GM12878 (cell line): ENCODE measurements at regions not wholly inside any gene's neighbourhood (a gene's known extent, or its start where the extent isn't known, plus 50 kb on each side); places are given as distances from the start of the nearest gene placed in this dataset.

ENCODE experiments used
- ATAC-seq: fragments of 200-7000 bp; cut with Tn5 transposase; 3 replicates; pipeline ENCODE4 v1.9.1; 2020; ENCODE audit warnings: mild to moderate bottlenecking, moderate library complexity
- BruUV-seq: library from RNA; stranded (reverse); fragments of 400-500 nt; replicated peaks from 2 replicates; lab custom pipeline; 2021; lab: Mats Ljungman, UMichigan
- CTCF ChIA-PET: fragments of 300-600 bp; sonication (Branson Sonifier 250); formaldehyde crosslinking; extraction: SDS; loops from one replicate; lab custom pipeline; 2021; ENCODE audit warnings: inconsistent platforms; lab: Yijun Ruan, JAX
- POLR2A ChIA-PET: fragments of 350-600 bp; formaldehyde crosslinking; extraction: SDS; loops from one replicate; lab custom pipeline; 2021; ENCODE audit warnings: inconsistent platforms; lab: Charles Lee
- RAD21 ChIA-PET: fragments of 300-600 bp; sonication (Branson Sonifier 250); formaldehyde crosslinking; loops from one replicate; lab custom pipeline; 2023; ENCODE audit warnings: antibody characterized with exemption; ENCODE audit not compliant: unreplicated experiment; lab: Charles Lee
- SMC1A ChIA-PET: fragments of 300-600 bp; sonication (Branson Sonifier 250); formaldehyde crosslinking; loops from one replicate; lab custom pipeline; 2023; ENCODE audit not compliant: unreplicated experiment, uncharacterized antibody; lab: Charles Lee
- DNase-seq: peaks from one replicate; pipeline ENCODE4 v3.0.0-alpha.2; 2011; ENCODE audit warnings: low read depth, low spot score
- FAIRE-seq: peaks from 3 replicates; lab custom pipeline; 2011; peaks lifted over from hg19 to GRCh38; lab: Jason Lieb, UNC
- H2AFZ ChIP-seq: 2 replicates; pipeline ENCODE4 v1.6.0; 2011; ENCODE audit warnings: low read depth, low read length, control low read depth; ENCODE audit not compliant: control insufficient read depth
- H3K27ac ChIP-seq: 2 replicates; pipeline ENCODE4 v1.5.1; 2011; ENCODE audit warnings: control low read depth; ENCODE audit not compliant: control insufficient read depth, insufficient read depth
- H3K27me3 ChIP-seq, 2 experiments: replicated peaks in 1 of 2; 2 replicates each; pipeline versions ENCODE4 v1.6.0 to v1.6.1; 2011; ENCODE audit warnings: low read length in 1 of 2; ENCODE audit not compliant: control insufficient read depth in 2 of 2, insufficient read depth in 2 of 2
- H3K36me3 ChIP-seq, 2 experiments: 2 replicates each; pipeline ENCODE4 v1.5.1; 2011; ENCODE audit warnings: low read length in 1 of 2; ENCODE audit not compliant: control insufficient read depth in 2 of 2, insufficient read depth in 2 of 2
- H3K4me1 ChIP-seq: 2 replicates; pipeline ENCODE4 v1.6.1; 2011; ENCODE audit warnings: mild to moderate bottlenecking, low read length, moderate library complexity, mixed read lengths; ENCODE audit not compliant: control insufficient read depth, insufficient read depth
- H3K4me2 ChIP-seq: 2 replicates; pipeline ENCODE4 v1.6.0; 2011; ENCODE audit warnings: control low read depth; ENCODE audit not compliant: control insufficient read depth, insufficient read depth
- H3K4me3 ChIP-seq: fragments of 200-600 bp; sonication (generic); 2 replicates; pipeline ENCODE4 v1.5.1; 2016
- H3K79me2 ChIP-seq: 2 replicates; pipeline ENCODE4 v1.6.0; 2011; ENCODE audit warnings: low read length; ENCODE audit not compliant: control insufficient read depth, insufficient read depth
- H3K9ac ChIP-seq: 2 replicates; pipeline ENCODE4 v1.8.0; 2011; ENCODE audit warnings: low read length, control low read depth, mixed read lengths; ENCODE audit not compliant: control insufficient read depth, insufficient read depth
- H3K9me3 ChIP-seq: replicated peaks from 3 replicates; pipeline ENCODE4 v1.5.1; 2011; ENCODE audit warnings: mild to moderate bottlenecking, low read length; ENCODE audit not compliant: control insufficient read depth, insufficient read depth
- H4K20me1 ChIP-seq: 2 replicates; pipeline ENCODE4 v1.6.0; 2011; ENCODE audit not compliant: control insufficient read depth, insufficient read depth
- BACH1 ChIP-seq: fragments of 450-650 bp; IDR thresholded peaks from 2 replicates; pipeline ENCODE4 v1.6.1; 2017; ENCODE audit warnings: mild to moderate bottlenecking, borderline replicate concordance
- CEBPB ChIP-seq, 2 experiments: fragments of 150-350 bp in 1 of 2; IDR thresholded peaks; 2 replicates each; pipeline ENCODE4 v1.6.1; 2012 to 2014; ENCODE audit warnings: low read depth in 2 of 2, low read length in 2 of 2, borderline replicate concordance in 1 of 2, inconsistent platforms in 1 of 2
- CHD1 ChIP-seq: IDR thresholded peaks from 2 replicates; pipeline ENCODE4 v1.6.1; 2012; ENCODE audit warnings: low read depth, low read length, improper control_type of control experiment
- ESRRA ChIP-seq: IDR thresholded peaks from 2 replicates; pipeline ENCODE4 v1.6.1; 2012; ENCODE audit warnings: mild to moderate bottlenecking, low read length, improper control_type of control experiment
- NR2C1 ChIP-seq: fragments of 450-650 bp; IDR thresholded peaks from 2 replicates; pipeline ENCODE4 v1.6.1; 2017; ENCODE audit warnings: antibody characterized with exemption, mild to moderate bottlenecking, moderate library complexity
- PML ChIP-seq: IDR thresholded peaks from 2 replicates; pipeline ENCODE4 v1.6.1; 2012; ENCODE audit warnings: low read length, inconsistent platforms
- POLR2AphosphoS5 ChIP-seq: IDR thresholded peaks from 2 replicates; pipeline ENCODE4 v1.6.1; 2011; ENCODE audit warnings: mild to moderate bottlenecking, low read length, inconsistent platforms
- SMAD1 ChIP-seq: fragments of 450-650 bp; IDR thresholded peaks from 2 replicates; pipeline ENCODE4 v1.6.1; 2018; ENCODE audit warnings: mild to moderate bottlenecking, low read depth; ENCODE audit not compliant: partially characterized antibody
- SREBF1 ChIP-seq: IDR thresholded peaks from 2 replicates; pipeline ENCODE4 v1.6.1; 2012; ENCODE audit warnings: mild to moderate bottlenecking, low read length
- TBL1XR1 ChIP-seq: IDR thresholded peaks from 2 replicates; pipeline ENCODE4 v1.6.1; 2012; ENCODE audit warnings: low read depth, low read length, improper control_type of control experiment
- TCF7 ChIP-seq: IDR thresholded peaks from 2 replicates; pipeline ENCODE4 v1.6.1; 2014; ENCODE audit warnings: antibody characterized with exemption, borderline replicate concordance
- YY1 ChIP-seq: IDR thresholded peaks from 2 replicates; pipeline ENCODE4 v1.6.1; 2011; ENCODE audit warnings: low read depth, mild to moderate bottlenecking, low read length
- ZSCAN29 ChIP-seq: fragments of 450-650 bp; IDR thresholded peaks from 2 replicates; pipeline ENCODE4 v1.6.1; 2017; ENCODE audit warnings: mild to moderate bottlenecking, moderate library complexity
- WGBS: methylation state at CpG from one replicate; pipeline ENCODE4 v1.1.6; 2016; ENCODE audit warnings: low lambda C conversion rate; ENCODE audit not compliant: insufficient replicate concordance, insufficient coverage; ENCODE audit errors: missing lambda C conversion rate; 5-methylcytosine and 5-hydroxymethylcytosine counted together
- in situ Hi-C: fragments of 300-500 bp; cut with MboI; formaldehyde crosslinking; loops from 9 replicates; pipeline ENCODE4 v1.14.3; 2018; ENCODE audit warnings: mixed read lengths
- intact Hi-C: fragments of 100-400 bp; cut with micrococcal nuclease; formaldehyde crosslinking; loops from one replicate; pipeline ENCODE4 v1.14.2; 2022; ENCODE audit not compliant: unreplicated experiment
- TF ChIP-seq, protein P1 (sequence below): fragments of 450-650 bp; conservative IDR thresholded peaks from 2 replicates; pipeline ENCODE4 v1.6.1; 2017; ENCODE audit warnings: mild to moderate bottlenecking, moderate library complexity
- TF ChIP-seq, protein P2 (sequence below): fragments of 450-650 bp; IDR thresholded peaks from 2 replicates; pipeline ENCODE4 v1.6.1; 2018; ENCODE audit warnings: borderline replicate concordance, mild to moderate bottlenecking; ENCODE audit not compliant: partially characterized antibody
- TF ChIP-seq, protein P3 (sequence below): IDR thresholded peaks from 2 replicates; pipeline ENCODE4 v1.6.1; 2011; ENCODE audit warnings: mild to moderate bottlenecking, low read depth, low read length, moderate library complexity; ENCODE audit not compliant: insufficient replicate concordance

GRCh38 chr18:75518007-75518406, 90.5 kb upstream of the SMIM21 start:
- Histone ChIP-seq H3K36me3 (no peaks in the 10 kb centered on the region), H3K9ac (no peak overlapping the region), H3K4me2 (no peak overlapping the region), H3K4me1 (no peaks in the 10 kb centered on the region), H3K27ac (no peak overlapping the region)
- DNase-seq (no peak), FAIRE-seq (no peak)
- POLR2A ChIA-PET = no interaction called here
- BruUV-seq = no TSS peak
- in situ Hi-C loops = no loop called here
- TF ChIP-seq YY1 (no peak), ESRRA (no peak), PML (no peak), CEBPB (IDR thresholded peaks at IDR 0.05; ENCODE audit: borderline replicate concordance in 1 of 2, low read depth in 2 of 2, low read length in 2 of 2) (no peak), BACH1 (no peak), SREBF1 (no peak), TCF7 (no peak), SMAD1 (no peak), NR2C1 (no peak), ZSCAN29 (no peak), POLR2AphosphoS5 (no peak), CHD1 (no peak), TBL1XR1 (no peak)
- TF ChIP-seq, protein P1, sequence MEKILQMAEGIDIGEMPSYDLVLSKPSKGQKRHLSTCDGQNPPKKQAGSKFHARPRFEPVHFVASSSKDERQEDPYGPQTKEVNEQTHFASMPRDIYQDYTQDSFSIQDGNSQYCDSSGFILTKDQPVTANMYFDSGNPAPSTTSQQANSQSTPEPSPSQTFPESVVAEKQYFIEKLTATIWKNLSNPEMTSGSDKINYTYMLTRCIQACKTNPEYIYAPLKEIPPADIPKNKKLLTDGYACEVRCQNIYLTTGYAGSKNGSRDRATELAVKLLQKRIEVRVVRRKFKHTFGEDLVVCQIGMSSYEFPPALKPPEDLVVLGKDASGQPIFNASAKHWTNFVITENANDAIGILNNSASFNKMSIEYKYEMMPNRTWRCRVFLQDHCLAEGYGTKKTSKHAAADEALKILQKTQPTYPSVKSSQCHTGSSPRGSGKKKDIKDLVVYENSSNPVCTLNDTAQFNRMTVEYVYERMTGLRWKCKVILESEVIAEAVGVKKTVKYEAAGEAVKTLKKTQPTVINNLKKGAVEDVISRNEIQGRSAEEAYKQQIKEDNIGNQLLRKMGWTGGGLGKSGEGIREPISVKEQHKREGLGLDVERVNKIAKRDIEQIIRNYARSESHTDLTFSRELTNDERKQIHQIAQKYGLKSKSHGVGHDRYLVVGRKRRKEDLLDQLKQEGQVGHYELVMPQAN = no peak
- TF ChIP-seq, protein P2, sequence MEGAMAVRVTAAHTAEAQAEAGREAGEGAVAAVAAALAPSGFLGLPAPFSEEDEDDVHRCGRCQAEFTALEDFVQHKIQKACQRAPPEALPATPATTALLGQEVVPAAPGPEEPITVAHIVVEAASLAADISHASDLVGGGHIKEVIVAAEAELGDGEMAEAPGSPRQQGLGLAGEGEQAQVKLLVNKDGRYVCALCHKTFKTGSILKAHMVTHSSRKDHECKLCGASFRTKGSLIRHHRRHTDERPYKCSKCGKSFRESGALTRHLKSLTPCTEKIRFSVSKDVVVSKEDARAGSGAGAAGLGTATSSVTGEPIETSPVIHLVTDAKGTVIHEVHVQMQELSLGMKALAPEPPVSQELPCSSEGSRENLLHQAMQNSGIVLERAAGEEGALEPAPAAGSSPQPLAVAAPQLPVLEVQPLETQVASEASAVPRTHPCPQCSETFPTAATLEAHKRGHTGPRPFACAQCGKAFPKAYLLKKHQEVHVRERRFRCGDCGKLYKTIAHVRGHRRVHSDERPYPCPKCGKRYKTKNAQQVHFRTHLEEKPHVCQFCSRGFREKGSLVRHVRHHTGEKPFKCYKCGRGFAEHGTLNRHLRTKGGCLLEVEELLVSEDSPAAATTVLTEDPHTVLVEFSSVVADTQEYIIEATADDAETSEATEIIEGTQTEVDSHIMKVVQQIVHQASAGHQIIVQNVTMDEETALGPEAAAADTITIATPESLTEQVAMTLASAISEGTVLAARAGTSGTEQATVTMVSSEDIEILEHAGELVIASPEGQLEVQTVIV = no peak
- TF ChIP-seq, protein P3, sequence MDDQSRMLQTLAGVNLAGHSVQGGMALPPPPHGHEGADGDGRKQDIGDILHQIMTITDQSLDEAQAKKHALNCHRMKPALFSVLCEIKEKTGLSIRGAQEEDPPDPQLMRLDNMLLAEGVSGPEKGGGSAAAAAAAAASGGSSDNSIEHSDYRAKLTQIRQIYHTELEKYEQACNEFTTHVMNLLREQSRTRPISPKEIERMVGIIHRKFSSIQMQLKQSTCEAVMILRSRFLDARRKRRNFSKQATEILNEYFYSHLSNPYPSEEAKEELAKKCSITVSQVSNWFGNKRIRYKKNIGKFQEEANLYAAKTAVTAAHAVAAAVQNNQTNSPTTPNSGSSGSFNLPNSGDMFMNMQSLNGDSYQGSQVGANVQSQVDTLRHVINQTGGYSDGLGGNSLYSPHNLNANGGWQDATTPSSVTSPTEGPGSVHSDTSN = no peak
- TF ChIP-seq, all 136 proteins: peak for 0
- Histone ChIP-seq H3K4me3 (no peak overlapping the region), H3K79me2 (no peaks in the 10 kb centered on the region), H4K20me1 (no peaks in the 10 kb centered on the region), H3K27me3 (no peaks in the 10 kb centered on the region; a peak in 1 of 4 replicates), H2AFZ (no peak overlapping the region), H3K9me3 (no peaks in the 10 kb centered on the region)
- WGBS = 20% methylated on average over 3 of the region's 3 CpGs
- ChIA-PET SMC1A (no interaction called here), RAD21 (no interaction called here), CTCF (no interaction called here)
- ATAC-seq = no peak
- intact Hi-C loops = no loop called here
